ENCODE measurements at regions not wholly inside any gene's neighbourhood (a gene's known extent, or its start where the extent isn't known, plus 50 kb on each side); places are given as distances from the start of the nearest gene placed in this dataset.

DNA sequence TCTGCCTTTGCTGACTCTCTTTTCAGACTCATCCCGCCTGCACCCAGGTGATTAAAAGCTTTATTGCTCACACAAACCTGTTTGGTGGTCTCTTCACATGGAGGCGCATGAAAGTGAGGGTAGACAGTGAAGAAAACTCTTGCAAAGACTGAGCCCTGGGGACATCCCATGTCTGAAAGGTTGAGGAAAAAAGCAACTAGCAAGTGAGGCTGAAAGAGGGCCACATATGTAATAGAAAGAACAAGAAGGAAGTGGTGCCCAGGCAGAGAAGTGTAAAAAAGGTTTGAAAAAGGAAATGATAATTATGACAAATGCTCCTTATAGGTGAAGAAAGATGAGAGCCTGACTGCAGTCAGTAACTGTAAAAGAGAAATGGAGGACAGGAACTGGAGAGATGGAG lies 115.9 kb upstream of the NEK7 start:
- BruUV-seq (replicated peaks): no TSS peak
- ChIA-PET CTCF (ENCODE audit: low intra/inter-chr PET ratio) (no interaction called here), POLR2A (no interaction called here)
- Histone ChIP-seq H2AFZ (ENCODE audit: low read depth, low read length) (no peak overlapping the region), H3K27me3 (ENCODE audit: control insufficient read depth in 2 of 2, insufficient read depth in 2 of 2, low read length in 2 of 2) (no peaks in the 10 kb centered on the region), H3K36me3 (ENCODE audit: control insufficient read depth, insufficient read depth, low read length) (no peaks in the 10 kb centered on the region), H4K20me1 (replicated peaks; ENCODE audit: control insufficient read depth, insufficient read depth, low read length) (no peaks in the 10 kb centered on the region), H3K4me3 (no peak overlapping the region), H3K27ac (ENCODE audit: extremely low read depth, low read depth, low read length) (no peak overlapping the region), H3K4me1 (replicated peaks in 1 of 2; ENCODE audit: control insufficient read depth in 2 of 2, insufficient read depth in 2 of 2, low read length in 2 of 2) (no peaks in the 10 kb centered on the region), H3K9me3 (replicated peaks; ENCODE audit: control insufficient read depth, insufficient read depth, low read depth, low read length) (no peaks in the 10 kb centered on the region), H3K9me1 (ENCODE audit: control insufficient read depth, insufficient read depth, low read length) (no peaks in the 10 kb centered on the region), H3K4me2 (ENCODE audit: insufficient read depth, low read length) (no peak overlapping the region), H3K79me2 (ENCODE audit: control insufficient read depth, insufficient read depth, low read length) (no peaks in the 10 kb centered on the region), H3K9ac (ENCODE audit: insufficient read depth in 1 of 2, low read depth in 2 of 2, low read length in 2 of 2) (no peak overlapping the region)
- no peak for ATAC-seq
- intact Hi-C loops (cut with micrococcal nuclease): no loop called here
- no peak for DNase-seq (ENCODE audit: extremely low read depth in 1 of 4, low spot score in 3 of 4)
- FAIRE-seq: no peak
- WGBS (ENCODE audit: insufficient coverage, low coverage, missing lambda C conversion rate): 13% methylated on average over 2 of the region's 2 CpGs
- TF ChIP-seq GABPB1 (CRISPR knock-in tag; IDR thresholded peaks at IDR 0.05) (no peak), E2F8 (IDR thresholded peaks at IDR 0.05; ENCODE audit: low read depth, partially characterized antibody) (no peak), NFATC3 (IDR thresholded peaks at IDR 0.05) (no peak), NR4A1 (CRISPR knock-in tag; IDR thresholded peaks at IDR 0.05) (no peak), NR4A1 (tag; IDR thresholded peaks at IDR 0.05) (no peak)
- TF ChIP-seq, protein P1, sequence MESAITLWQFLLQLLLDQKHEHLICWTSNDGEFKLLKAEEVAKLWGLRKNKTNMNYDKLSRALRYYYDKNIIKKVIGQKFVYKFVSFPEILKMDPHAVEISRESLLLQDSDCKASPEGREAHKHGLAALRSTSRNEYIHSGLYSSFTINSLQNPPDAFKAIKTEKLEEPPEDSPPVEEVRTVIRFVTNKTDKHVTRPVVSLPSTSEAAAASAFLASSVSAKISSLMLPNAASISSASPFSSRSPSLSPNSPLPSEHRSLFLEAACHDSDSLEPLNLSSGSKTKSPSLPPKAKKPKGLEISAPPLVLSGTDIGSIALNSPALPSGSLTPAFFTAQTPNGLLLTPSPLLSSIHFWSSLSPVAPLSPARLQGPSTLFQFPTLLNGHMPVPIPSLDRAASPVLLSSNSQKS (CRISPR knock-in tag; IDR thresholded peaks at IDR 0.05): no peak
- in situ Hi-C loops (cut with MboI): no loop called here

Measured in K562 (cell line).